ENCODE measurements at regions not wholly inside any gene's neighbourhood (a gene's known extent, or its start where the extent isn't known, plus 50 kb on each side); places are given as distances from the start of the nearest gene placed in this dataset.

GRCh38 chr1:209094384-209094783 is 489.1 kb upstream of the CAMK1G start:
- H3K4me3 ChIP-seq: no peak overlapping the region
- H3K9me3 ChIP-seq: no peaks in the 10 kb centered on the region
- no peaks in the 10 kb centered on the region for H3K27me3 ChIP-seq
- peaks cover 0 to 7% (median 0%) of the 10 kb centered on the region in 3 donors for H3K4me1 ChIP-seq
- intact Hi-C loops (cut with DNase I): no loop called here
- H3K27ac ChIP-seq: no peak overlapping the region
- FAIRE-seq: no peak
- ATAC-seq: no peak
- no peak for DNase-seq
- no peaks in the 10 kb centered on the region for H3K36me3 ChIP-seq
- TF ChIP-seq CTCF (IDR thresholded peaks at IDR 0.05): no peak

GRCh38 chr1:209095627-209096595 is 487.6 kb upstream of the CAMK1G start:
- TF ChIP-seq CTCF (IDR thresholded peaks at IDR 0.05): no peak
- H3K4me1 ChIP-seq: peaks cover 0 to 7% (median 0%) of the 10 kb centered on the region in 3 donors
- H3K4me3 ChIP-seq: no peak overlapping the region
- no peak overlapping the region for H3K27ac ChIP-seq
- H3K9me3 ChIP-seq: no peaks in the 10 kb centered on the region
- 58 to 61% methylated on average over 9 of the region's 9 CpGs for WGBS, 2 donors
- FAIRE-seq: no peak
- intact Hi-C loops (cut with DNase I): no loop called here
- no peaks in the 10 kb centered on the region for H3K27me3 ChIP-seq
- no peaks in the 10 kb centered on the region for H3K36me3 ChIP-seq
- no peak for DNase-seq
- ATAC-seq: peak in 3 of 4 donors; percentile 40 to 80 (median 57)

GRCh38 chr1:209100460-209100859 is 483.1 kb upstream of the CAMK1G start:
- no peak for DNase-seq
- Histone ChIP-seq H3K9me3 (no peaks in the 10 kb centered on the region), H3K36me3 (no peaks in the 10 kb centered on the region), H3K4me1 (peaks cover 0 to 7% (median 0%) of the 10 kb centered on the region in 3 donors), H3K27me3 (no peaks in the 10 kb centered on the region), H3K27ac (no peak overlapping the region), H3K4me3 (no peak overlapping the region)
- 83 to 87% methylated on average over 5 of the region's 5 CpGs for WGBS, 2 donors
- no peak for TF ChIP-seq CTCF (IDR thresholded peaks at IDR 0.05)
- ATAC-seq: no peak
- intact Hi-C loops (cut with DNase I): no loop called here
- FAIRE-seq: no peak

- ATAC-seq: no peak
- no peak for FAIRE-seq
- Histone ChIP-seq H3K27ac (no peak overlapping the region), H3K4me3 (no peak overlapping the region), H3K9me3 (no peaks in the 10 kb centered on the region), H3K36me3 (no peaks in the 10 kb centered on the region), H3K4me1 (peaks cover 0 to under 1% (median 0%) of the 10 kb centered on the region in 3 donors), H3K27me3 (no peaks in the 10 kb centered on the region)
- no peak for DNase-seq
- intact Hi-C loops (cut with DNase I): no loop called here
- no peak for TF ChIP-seq CTCF (IDR thresholded peaks at IDR 0.05)
- 83 to 89% methylated on average over 5 of the region's 5 CpGs for WGBS, 2 donors
These were observed 482.4 kb upstream of the CAMK1G start for GRCh38 chr1:209101106-209101505.

GRCh38 chr1:209102120-209102519 is 481.4 kb upstream of the CAMK1G start:
- WGBS, 2 donors: 48 to 60% methylated on average over 4 of the region's 4 CpGs
- Histone ChIP-seq H3K4me1 (no peaks in the 10 kb centered on the region), H3K27ac (no peak overlapping the region), H3K9me3 (no peaks in the 10 kb centered on the region), H3K36me3 (no peaks in the 10 kb centered on the region), H3K27me3 (no peaks in the 10 kb centered on the region), H3K4me3 (no peak overlapping the region)
- FAIRE-seq: no peak
- no peak for TF ChIP-seq CTCF (IDR thresholded peaks at IDR 0.05)
- no peak for DNase-seq
- no peak for ATAC-seq
- intact Hi-C loops (cut with DNase I): no loop called here
